PC-3 (cell line): ENCODE measurements at regions not wholly inside any gene's neighbourhood (a gene's known extent, or its start where the extent isn't known, plus 50 kb on each side); places are given as distances from the start of the nearest gene placed in this dataset.

ENCODE experiments used
- CTCF ChIP-seq: fragments of 300-600 bp; sonication (generic); conservative IDR thresholded peaks from 2 replicates; pipeline ENCODE4 v1.5.1; 2017; ENCODE audit warnings: antibody characterized with exemption, low read depth, mild to moderate bottlenecking, low read length
- EZH2 ChIP-seq: fragments of 300-600 bp; sonication (generic); IDR thresholded peaks from one replicate; pipeline ENCODE4 v1.6.1; 2017; ENCODE audit warnings: antibody characterized with exemption, mild to moderate bottlenecking, low read length; ENCODE audit not compliant: unreplicated experiment
- EZH2phosphoT487 ChIP-seq: fragments of 300-600 bp; sonication (generic); IDR thresholded peaks from 2 replicates; pipeline ENCODE4 v1.6.1; 2018; ENCODE audit warnings: mild to moderate bottlenecking, antibody characterized with exemption, low read length, borderline replicate concordance

GRCh38 chr5:102678267-102679058 lies 76.6 kb upstream of the PAM start:
- no peak for TF ChIP-seq CTCF
- TF ChIP-seq EZH2 = no peak
- no peak for TF ChIP-seq EZH2phosphoT487
